ENCODE measurements at regions not wholly inside any gene's neighbourhood (a gene's known extent, or its start where the extent isn't known, plus 50 kb on each side); places are given as distances from the start of the nearest gene placed in this dataset.
"Not testable (repeated sequence)": the region's sequence is repeated elsewhere in the genome, so short reads cannot be mapped to it uniquely, and the experiment has no call there.

- H3K27ac ChIP-seq (ENCODE audit: extremely low read depth, low read depth, low read length) = no peak overlapping the region
- H3K4me3 ChIP-seq (ENCODE audit: low read depth, low read length) = no peak overlapping the region
- H3K4me1 ChIP-seq (ENCODE audit: control insufficient read depth, insufficient read depth, low read length) = no peaks in the 10 kb centered on the region
- ChIA-PET CTCF (interaction anchor here (1.0 kb wide), 1 partner anchor 14 kb away, joined by 3 read pairs; no protein-coding TSS in a partner anchor), POLR2A (no interaction called here)
- H3K36me3 ChIP-seq (ENCODE audit: control insufficient read depth in 2 of 2, insufficient read depth in 1 of 2, low read length in 2 of 2) = no peaks in the 10 kb centered on the region
- no peaks in the 10 kb centered on the region for H3K9me3 ChIP-seq (ENCODE audit: control insufficient read depth, insufficient read depth, low read depth, low read length)
- TF ChIP-seq ZNF138 (tag by site-specific recombination; IDR thresholded peaks at IDR 0.05; ENCODE audit: borderline replicate concordance) = no peak
- no peak for TF ChIP-seq ZNF174 (tag by site-specific recombination; IDR thresholded peaks at IDR 0.05)
- no peak for TF ChIP-seq PBX3 (CRISPR knock-in tag; IDR thresholded peaks at IDR 0.05)
These were observed 763.1 kb downstream of the TAF11L14 start for GRCh38 chr5:18397371-18397770.

DNA sequence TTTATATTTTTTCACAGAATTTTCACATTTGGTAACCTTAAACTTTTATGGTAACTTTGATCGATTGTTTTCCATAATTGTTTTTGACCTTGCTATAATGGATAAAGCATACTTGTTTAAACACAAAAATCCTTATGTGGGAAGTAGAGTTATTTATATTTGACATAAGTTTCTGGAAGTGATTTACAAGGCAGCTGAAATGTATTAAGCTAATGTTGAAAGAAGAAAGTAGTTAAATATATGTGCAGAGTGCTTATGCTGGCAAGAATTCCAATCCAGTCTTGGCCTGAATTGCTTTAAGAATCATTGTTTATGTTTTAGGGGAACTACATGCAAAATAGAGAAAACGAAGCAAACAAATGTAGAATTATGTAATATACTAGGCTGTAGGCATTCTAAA lies 763.6 kb downstream of the TAF11L14 start:
- Histone ChIP-seq H3K9me3 (ENCODE audit: control insufficient read depth, insufficient read depth, low read depth, low read length) (no peaks in the 10 kb centered on the region), H3K36me3 (ENCODE audit: control insufficient read depth in 2 of 2, insufficient read depth in 1 of 2, low read length in 2 of 2) (no peaks in the 10 kb centered on the region), H3K27ac (ENCODE audit: extremely low read depth, low read depth, low read length) (no peak overlapping the region), H3K4me3 (ENCODE audit: low read depth, low read length) (no peak overlapping the region), H3K4me1 (ENCODE audit: control insufficient read depth, insufficient read depth, low read length) (no peaks in the 10 kb centered on the region)
- POLR2A ChIA-PET = no interaction called here
- no peak for TF ChIP-seq ZSCAN23 (tag by site-specific recombination; IDR thresholded peaks at IDR 0.05)
- TF ChIP-seq ZNF398 (tag by site-specific recombination; IDR thresholded peaks at IDR 0.05) = no peak
- no peak for TF ChIP-seq ZNF624 (tag by site-specific recombination; IDR thresholded peaks at IDR 0.05)
- TF ChIP-seq ZNF211 (tag by site-specific recombination; IDR thresholded peaks at IDR 0.05; ENCODE audit: low read depth) = no peak
- no peak for TF ChIP-seq ZBTB44 (tag by site-specific recombination; IDR thresholded peaks at IDR 0.05)
- no peak for TF ChIP-seq ZBTB8A (tag by site-specific recombination; IDR thresholded peaks at IDR 0.05)
- no peak for TF ChIP-seq ZNF654 (tag by site-specific recombination; IDR thresholded peaks at IDR 0.05; ENCODE audit: low read depth)
- no peak for TF ChIP-seq BCL11A (tag by site-specific recombination; IDR thresholded peaks at IDR 0.05; ENCODE audit: low read depth)
- CTCF ChIA-PET = interaction anchor here (1.0 kb wide), 1 partner anchor 14 kb away, joined by 3 read pairs; no protein-coding TSS in a partner anchor

GRCh38 chr5:18399461-18400327 lies 765.4 kb downstream of the TAF11L14 start:
- H3K9me3 ChIP-seq (ENCODE audit: control insufficient read depth, insufficient read depth, low read depth, low read length); H3K4me3 ChIP-seq (ENCODE audit: low read depth, low read length); H3K4me1 ChIP-seq (ENCODE audit: control insufficient read depth, insufficient read depth, low read length); CTCF ChIA-PET; H3K36me3 ChIP-seq (ENCODE audit: control insufficient read depth in 2 of 2, insufficient read depth in 1 of 2, low read length in 2 of 2); POLR2A ChIA-PET; H3K27ac ChIP-seq (ENCODE audit: extremely low read depth, low read depth, low read length): not testable (repeated sequence)

GRCh38 chr5:18403141-18403540 lies 768.9 kb downstream of the TAF11L14 start:
- ChIA-PET POLR2A (no interaction called here), CTCF (no interaction called here)
- Histone ChIP-seq H3K9me3 (ENCODE audit: control insufficient read depth, insufficient read depth, low read depth, low read length) (no peaks in the 10 kb centered on the region), H3K4me1 (ENCODE audit: control insufficient read depth, insufficient read depth, low read length) (no peaks in the 10 kb centered on the region), H3K36me3 (ENCODE audit: control insufficient read depth in 2 of 2, insufficient read depth in 1 of 2, low read length in 2 of 2) (no peaks in the 10 kb centered on the region), H3K4me3 (ENCODE audit: low read depth, low read length) (no peak overlapping the region), H3K27ac (ENCODE audit: extremely low read depth, low read depth, low read length) (no peak overlapping the region)
- TF ChIP-seq ZNF549 (tag by site-specific recombination; IDR thresholded peaks at IDR 0.05) = no peak
- no peak for TF ChIP-seq ZNF704 (tag by site-specific recombination; IDR thresholded peaks at IDR 0.05)
- TF ChIP-seq GFI1B (tag by site-specific recombination; IDR thresholded peaks at IDR 0.05) = no peak
- no peak for TF ChIP-seq ZNF473 (tag by site-specific recombination; IDR thresholded peaks at IDR 0.05)
- TF ChIP-seq ZBTB8A (tag by site-specific recombination; IDR thresholded peaks at IDR 0.05) = no peak
- no peak for TF ChIP-seq ZNF121 (tag by site-specific recombination; IDR thresholded peaks at IDR 0.05)
- TF ChIP-seq MEIS1 (CRISPR knock-in tag; IDR thresholded peaks at IDR 0.05; ENCODE audit: borderline replicate concordance) = no peak
- no peak for TF ChIP-seq ZNF239 (tag by site-specific recombination; IDR thresholded peaks at IDR 0.05)
- no peak for TF ChIP-seq ZFHX2 (tag by site-specific recombination; conservative IDR thresholded peaks at IDR 0.05)
- TF ChIP-seq HOXD13 (CRISPR knock-in tag; IDR thresholded peaks at IDR 0.05; ENCODE audit: borderline replicate concordance) = no peak
- TF ChIP-seq ZNF324 (tag by site-specific recombination; IDR thresholded peaks at IDR 0.05) = no peak
- no peak for TF ChIP-seq EGR2 (tag by site-specific recombination; IDR thresholded peaks at IDR 0.05; ENCODE audit: low read depth)

All from HEK293 (cell line).